Mesendoderm (in vitro differentiated cells): ENCODE measurements at regions not wholly inside any gene's neighbourhood (a gene's known extent, or its start where the extent isn't known, plus 50 kb on each side); places are given as distances from the start of the nearest gene placed in this dataset.

Experiments used
- DNase-seq: peaks from one replicate; pipeline ENCODE4 v3.0.0; 2013
- H2AK5ac ChIP-seq: 2 replicates; pipeline ENCODE4 v1.6.1; 2013; ENCODE audit warnings: low read length, inconsistent platforms
- H2BK120ac ChIP-seq: 2 replicates; pipeline ENCODE4 v1.6.1; 2013; ENCODE audit warnings: low read depth, mild to moderate bottlenecking, low read length, moderate library complexity, mixed read lengths
- H2BK15ac ChIP-seq: replicated peaks from 2 replicates; pipeline ENCODE4 v1.6.1; 2013; ENCODE audit warnings: low read depth, mild to moderate bottlenecking, moderate library complexity
- H2BK5ac ChIP-seq: 2 replicates; pipeline ENCODE4 v1.6.1; 2013; ENCODE audit warnings: low read length, inconsistent platforms
- H3K18ac ChIP-seq: 2 replicates; pipeline ENCODE4 v1.6.1; 2013; ENCODE audit warnings: mild to moderate bottlenecking, low read length, mixed read lengths
- H3K23ac ChIP-seq: one replicate; pipeline ENCODE4 v1.6.1; 2013; ENCODE audit warnings: low read length
- H3K27ac ChIP-seq: 2 replicates; pipeline ENCODE4 v1.5.1; 2013; ENCODE audit warnings: low read depth, mild to moderate bottlenecking, inconsistent platforms, low read length, moderate library complexity
- H3K27me3 ChIP-seq: 2 replicates; pipeline ENCODE4 v1.6.1; 2013; ENCODE audit warnings: low read length, control low read depth, mild to moderate bottlenecking, inconsistent platforms; ENCODE audit not compliant: insufficient read depth, poor library complexity
- H3K36me3 ChIP-seq: 2 replicates; pipeline ENCODE4 v1.6.1; 2013; ENCODE audit warnings: low read length, inconsistent platforms; ENCODE audit not compliant: control insufficient read depth, insufficient read depth
- H3K4ac ChIP-seq: one replicate; pipeline ENCODE4 v1.6.1; 2013; ENCODE audit warnings: low read depth, mild to moderate bottlenecking, low read length, moderate library complexity
- H3K4me1 ChIP-seq: 2 replicates; pipeline ENCODE4 v1.6.1; 2013; ENCODE audit warnings: low read depth, low read length, inconsistent platforms; ENCODE audit not compliant: control insufficient read depth
- H3K4me2 ChIP-seq: 2 replicates; pipeline ENCODE4 v1.6.1; 2013; ENCODE audit warnings: low read length
- H3K4me3 ChIP-seq: 2 replicates; pipeline ENCODE4 v1.5.1; 2013; ENCODE audit warnings: mild to moderate bottlenecking, low read length
- H3K56ac ChIP-seq: one replicate; pipeline ENCODE4 v1.6.1; 2013; ENCODE audit warnings: low read length
- H3K79me1 ChIP-seq: 2 replicates; pipeline ENCODE4 v1.6.1; 2013; ENCODE audit warnings: low read length, inconsistent platforms
- H3K79me2 ChIP-seq: 2 replicates; pipeline ENCODE4 v1.6.1; 2013; ENCODE audit warnings: mild to moderate bottlenecking, low read length; ENCODE audit not compliant: control insufficient read depth, insufficient read depth
- H3K9ac ChIP-seq: 2 replicates; pipeline ENCODE4 v1.6.1; 2013; ENCODE audit warnings: low read length, inconsistent platforms
- H4K5ac ChIP-seq: one replicate; pipeline ENCODE4 v1.6.1; 2013; ENCODE audit warnings: low read length
- H4K8ac ChIP-seq: one replicate; pipeline ENCODE4 v1.6.1; 2013; ENCODE audit warnings: low read depth, mild to moderate bottlenecking, control low read depth, low read length, moderate library complexity
- WGBS: extraction: QIAGEN DNeasy Blood & Tissue Kit; methylation state at CpG from one replicate; pipeline ENCODE4 v1.1.7; 2013; ENCODE audit warnings: low lambda C conversion rate, missing lambda C conversion rate; ENCODE audit not compliant: insufficient coverage; ENCODE audit errors: extremely low coverage; 5-methylcytosine and 5-hydroxymethylcytosine counted together

DNA sequence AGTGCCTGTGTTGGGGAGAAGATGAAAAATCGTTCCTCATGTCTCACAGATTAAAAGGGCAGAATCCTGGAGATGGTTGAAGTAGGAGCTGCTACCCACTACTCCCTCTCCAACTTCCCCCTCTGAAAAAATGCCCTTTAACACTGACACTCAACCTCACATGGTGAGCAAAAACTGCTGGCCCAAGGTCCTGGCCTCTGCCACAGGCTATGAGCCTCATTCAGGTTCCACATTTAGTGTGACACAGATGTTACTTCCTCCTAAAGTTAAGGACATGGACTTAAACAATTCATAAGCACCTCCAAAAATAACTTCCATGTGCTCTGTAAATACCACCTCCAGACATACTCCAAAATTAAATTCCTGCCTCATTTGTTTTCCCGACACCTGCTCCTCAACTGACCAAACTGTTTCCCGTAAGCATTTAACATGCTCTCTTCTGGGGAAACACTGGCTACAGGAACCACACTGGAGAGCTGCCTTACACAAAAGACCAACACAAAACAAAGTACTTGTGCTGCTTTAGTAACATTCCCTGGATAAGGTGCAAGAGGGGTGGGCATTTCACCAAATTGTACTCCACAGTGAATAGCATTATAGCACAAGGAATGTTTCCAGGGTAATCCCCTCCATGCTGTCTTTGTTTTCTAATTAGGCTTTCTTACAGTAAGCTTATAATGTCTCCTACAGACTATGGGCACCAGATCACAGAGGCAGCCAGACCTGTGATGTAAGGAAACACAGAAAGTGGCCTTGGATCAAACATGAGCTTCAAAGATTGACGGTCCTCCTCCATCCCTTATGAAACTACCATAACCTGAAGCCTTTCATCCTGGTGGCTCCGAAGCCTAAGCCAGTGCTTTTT is 57.0 kb downstream of the PHLDA1 start:
- Histone ChIP-seq H3K36me3 (no peaks in the 10 kb centered on the region), H3K4me1 (peaks cover 15% of the 10 kb centered on the region), H3K27me3 (no peaks in the 10 kb centered on the region), H2AK5ac (peak overlapping the region; percentile 45), H3K23ac (no peak overlapping the region), H3K4me2 (no peak overlapping the region), H3K4me3 (no peak overlapping the region), H3K9ac (no peak overlapping the region), H3K18ac (no peak overlapping the region), H2BK15ac (peak overlapping the region; percentile 76), H2BK5ac (no peak overlapping the region), H4K8ac (no peak overlapping the region), H3K4ac (no peak overlapping the region), H3K79me2 (no peaks in the 10 kb centered on the region), H4K5ac (no peak overlapping the region), H3K27ac (no peak overlapping the region), H2BK120ac (no peak overlapping the region), H3K79me1 (no peaks in the 10 kb centered on the region), H3K56ac (no peak overlapping the region)
- no CpG with 5 or more reads among the region's 5 CpGs for WGBS
- peak; percentile 34 for DNase-seq

DNA sequence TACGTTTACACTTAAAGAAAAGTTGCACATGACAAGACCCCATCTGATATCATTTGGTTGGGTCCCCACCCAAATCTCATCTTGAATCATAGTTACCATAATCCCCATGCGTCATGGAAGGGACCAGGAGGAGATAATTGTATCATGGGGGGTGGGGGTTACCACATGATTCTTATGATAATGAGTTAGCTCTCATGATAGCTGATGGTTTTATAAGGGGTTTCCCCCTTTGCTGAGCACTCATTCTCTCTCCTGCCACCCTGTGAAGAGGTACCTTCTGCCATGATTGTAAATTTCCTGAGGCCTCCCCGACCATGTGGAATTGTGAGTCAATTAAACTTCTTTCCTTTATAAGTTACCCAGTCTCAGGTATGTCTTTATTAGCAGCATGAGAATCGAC is 60.3 kb downstream of the PHLDA1 start:
- Histone ChIP-seq H3K79me1 (no peaks in the 10 kb centered on the region), H3K9ac (no peak overlapping the region), H3K27ac (no peak overlapping the region), H3K4me1 (peaks cover 8% of the 10 kb centered on the region), H2BK5ac (no peak overlapping the region), H2AK5ac (no peak overlapping the region), H2BK15ac (peak overlapping the region; percentile 36), H3K79me2 (no peaks in the 10 kb centered on the region), H3K23ac (no peak overlapping the region), H4K8ac (no peak overlapping the region), H2BK120ac (no peak overlapping the region), H4K5ac (no peak overlapping the region), H3K4me2 (no peak overlapping the region), H3K36me3 (no peaks in the 10 kb centered on the region), H3K4ac (no peak overlapping the region), H3K4me3 (no peak overlapping the region), H3K56ac (no peak overlapping the region), H3K27me3 (no peaks in the 10 kb centered on the region), H3K18ac (no peak overlapping the region)
- DNase-seq, result no peak
- WGBS, result no CpG with 5 or more reads among the region's 4 CpGs

DNA sequence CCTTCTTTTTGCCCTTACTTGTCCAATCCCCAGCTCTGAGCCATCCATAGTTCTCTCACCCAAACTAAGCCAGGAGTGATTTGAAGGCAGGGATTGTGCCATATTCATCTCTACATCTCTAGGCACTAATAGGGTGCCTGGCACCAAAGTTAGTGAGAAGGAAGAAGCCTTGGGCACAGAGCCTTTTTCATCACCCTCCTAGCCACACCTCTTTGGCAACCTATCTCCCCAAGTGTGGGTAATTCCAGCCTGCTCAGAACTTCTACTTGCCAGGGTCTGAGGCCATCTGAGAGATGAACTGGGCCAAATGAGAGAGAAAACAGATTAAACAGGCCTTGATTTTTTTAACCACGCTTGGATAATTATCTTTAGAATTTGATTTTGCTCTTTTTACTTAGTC is 61.3 kb downstream of the PHLDA1 start:
- Histone ChIP-seq H2AK5ac (no peak overlapping the region), H3K4me3 (no peak overlapping the region), H3K36me3 (no peaks in the 10 kb centered on the region), H3K23ac (no peak overlapping the region), H3K4ac (no peak overlapping the region), H3K27ac (no peak overlapping the region), H3K79me2 (no peaks in the 10 kb centered on the region), H2BK120ac (peak overlapping the region; percentile 24), H2BK15ac (no peak overlapping the region), H4K5ac (no peak overlapping the region), H3K4me1 (peaks cover 8% of the 10 kb centered on the region), H3K79me1 (no peaks in the 10 kb centered on the region), H3K4me2 (no peak overlapping the region), H3K27me3 (no peaks in the 10 kb centered on the region), H3K18ac (peak overlapping the region; percentile 61), H4K8ac (no peak overlapping the region), H3K9ac (no peak overlapping the region), H3K56ac (no peak overlapping the region), H2BK5ac (no peak overlapping the region)
- DNase-seq, result no peak
- WGBS, result no CpG with 5 or more reads among the region's 1 CpG

DNA sequence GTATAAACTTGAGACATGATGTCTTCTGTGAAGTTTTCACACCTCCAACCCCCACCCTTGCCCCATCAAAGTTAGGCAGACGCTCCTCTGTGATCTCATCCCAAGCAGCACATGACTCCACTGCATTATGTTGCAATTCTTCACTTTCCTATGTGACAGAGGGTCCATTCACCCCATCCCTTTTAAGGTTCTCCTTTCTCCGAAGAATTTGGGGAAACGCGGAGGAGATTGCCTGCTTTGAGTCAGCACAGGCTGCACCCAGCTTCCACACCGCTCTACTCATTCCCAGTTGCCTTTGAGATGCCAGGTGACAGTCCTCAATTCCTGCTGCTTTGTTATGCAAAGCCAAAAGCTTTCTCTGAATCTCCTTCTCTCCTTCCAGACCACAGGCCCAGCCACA is 61.8 kb downstream of the PHLDA1 start:
- H2BK15ac ChIP-seq, result no peak overlapping the region
- no peak overlapping the region for H3K27ac ChIP-seq
- H3K27me3 ChIP-seq, result no peaks in the 10 kb centered on the region
- no peaks in the 10 kb centered on the region for H3K79me2 ChIP-seq
- no peak overlapping the region for H4K8ac ChIP-seq
- H3K56ac ChIP-seq, result peak overlapping the region; percentile 11
- H3K4me1 ChIP-seq, result peaks cover 8% of the 10 kb centered on the region
- H3K4me3 ChIP-seq, result no peak overlapping the region
- no peak overlapping the region for H2AK5ac ChIP-seq
- H4K5ac ChIP-seq, result no peak overlapping the region
- no peak overlapping the region for H3K4me2 ChIP-seq
- no peak overlapping the region for H2BK120ac ChIP-seq
- peak overlapping the region; percentile 25 for H3K4ac ChIP-seq
- DNase-seq, result peak; percentile 87
- H3K9ac ChIP-seq, result no peak overlapping the region
- H3K36me3 ChIP-seq, result no peaks in the 10 kb centered on the region
- no peaks in the 10 kb centered on the region for H3K79me1 ChIP-seq
- H3K23ac ChIP-seq, result no peak overlapping the region
- H2BK5ac ChIP-seq, result no peak overlapping the region
- no CpG with 5 or more reads among the region's 5 CpGs for WGBS
- H3K18ac ChIP-seq, result peak overlapping the region; percentile 82

DNA sequence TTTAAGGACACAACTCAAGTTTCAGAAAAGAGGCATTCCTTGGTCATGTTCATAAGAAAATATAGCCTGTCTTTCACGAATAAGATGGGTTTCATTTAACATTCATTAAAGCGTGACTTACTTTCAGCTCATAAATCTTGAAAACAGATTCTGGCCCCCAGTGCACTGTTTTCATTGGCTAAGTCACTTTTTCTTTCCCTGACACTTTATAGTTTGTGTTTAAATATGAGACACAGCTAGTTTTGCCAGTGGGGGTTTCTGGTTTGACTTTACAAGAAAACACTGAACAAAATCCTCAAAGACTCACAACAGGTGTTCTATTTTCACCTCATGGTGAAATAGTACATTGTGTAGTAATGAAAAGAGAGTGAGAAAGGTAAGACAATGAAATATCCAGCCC is 65.9 kb downstream of the PHLDA1 start:
- Histone ChIP-seq H4K8ac (no peak overlapping the region), H3K9ac (no peak overlapping the region), H3K4ac (no peak overlapping the region), H2BK15ac (no peak overlapping the region), H3K79me2 (no peaks in the 10 kb centered on the region), H3K27ac (no peak overlapping the region), H2BK5ac (no peak overlapping the region), H3K4me2 (no peak overlapping the region), H3K18ac (no peak overlapping the region), H3K36me3 (no peaks in the 10 kb centered on the region), H3K56ac (no peak overlapping the region), H4K5ac (no peak overlapping the region), H3K23ac (no peak overlapping the region), H3K27me3 (no peaks in the 10 kb centered on the region), H3K4me1 (peaks cover 8% of the 10 kb centered on the region), H3K79me1 (no peaks in the 10 kb centered on the region), H2BK120ac (no peak overlapping the region), H3K4me3 (no peak overlapping the region), H2AK5ac (no peak overlapping the region)
- no peak for DNase-seq
- WGBS, result no CpG with 5 or more reads among the region's 2 CpGs

DNA sequence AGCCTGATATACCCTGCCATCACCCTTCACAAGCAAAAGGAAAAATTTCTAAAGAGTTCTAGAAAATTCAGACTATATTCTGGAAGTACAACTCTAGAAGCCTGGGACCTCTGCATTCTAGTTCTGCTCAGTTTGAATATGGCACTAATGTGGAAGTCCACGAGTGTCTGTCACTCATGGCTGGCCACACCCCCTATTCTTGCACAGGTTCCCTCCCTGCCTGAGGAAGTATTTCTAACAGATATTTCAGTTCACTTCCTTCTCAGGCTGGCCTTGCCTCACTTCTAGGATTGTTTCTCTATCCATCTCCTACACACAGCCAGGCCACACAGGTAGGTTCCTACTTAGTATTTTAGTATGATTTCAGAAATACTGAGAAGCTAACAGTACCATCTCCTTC is 67.4 kb downstream of the PHLDA1 start:
- Histone ChIP-seq H3K27me3 (no peaks in the 10 kb centered on the region), H4K8ac (no peak overlapping the region), H2BK120ac (no peak overlapping the region), H3K9ac (no peak overlapping the region), H2AK5ac (no peak overlapping the region), H4K5ac (no peak overlapping the region), H3K4me2 (no peak overlapping the region), H2BK15ac (no peak overlapping the region), H3K79me1 (no peaks in the 10 kb centered on the region), H3K4me3 (no peak overlapping the region), H3K79me2 (no peaks in the 10 kb centered on the region), H3K56ac (no peak overlapping the region), H2BK5ac (no peak overlapping the region), H3K18ac (no peak overlapping the region), H3K4ac (no peak overlapping the region), H3K23ac (no peak overlapping the region), H3K27ac (no peak overlapping the region), H3K4me1 (peaks cover 8% of the 10 kb centered on the region), H3K36me3 (no peaks in the 10 kb centered on the region)
- WGBS, result no CpG with 5 or more reads among the region's 1 CpG
- DNase-seq, result no peak
